Stimulated activated naive CD4-positive, alpha-beta T cell (primary cell): ENCODE measurements at regions not wholly inside any gene's neighbourhood (a gene's known extent, or its start where the extent isn't known, plus 50 kb on each side); places are given as distances from the start of the nearest gene placed in this dataset.
"Not testable (repeated sequence)": the region's sequence is repeated elsewhere in the genome, so short reads cannot be mapped to it uniquely, and the experiment has no call there.

Experiments
- DNase-seq, 6 experiments: peaks; one replicate each; lab custom pipeline; 2025; lab: John Stamatoyannopoulos, UW

DNA sequence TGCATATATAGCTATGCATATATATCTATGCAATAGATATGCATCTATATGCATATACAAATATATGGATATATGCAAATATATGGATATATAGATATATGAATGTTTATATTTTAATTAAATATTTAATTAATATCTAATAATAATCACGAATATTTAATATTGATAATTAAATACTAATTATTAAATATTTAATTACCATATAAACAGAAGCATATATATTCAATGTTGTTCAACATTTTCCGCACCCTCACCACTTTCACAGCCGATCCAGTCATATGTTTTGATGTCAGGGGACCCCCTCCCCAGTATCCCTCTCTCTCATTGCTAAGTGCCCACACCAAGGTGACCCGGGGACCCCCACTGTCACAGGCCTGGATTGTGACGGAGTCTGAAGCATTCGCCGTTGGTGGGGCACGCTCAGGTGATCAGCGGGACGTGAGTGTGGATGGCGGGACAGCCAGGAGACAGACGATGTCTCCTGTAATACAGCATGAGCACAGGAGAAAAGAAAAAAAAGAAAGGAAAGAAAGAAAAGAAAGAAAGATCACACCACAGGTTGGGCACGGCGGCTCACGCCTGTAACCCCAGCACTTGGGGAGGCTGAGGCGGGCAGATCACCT is 199.7 kb downstream of the CRLF2 start:
- peak in 1 of 6 experiments; percentile 33 for DNase-seq

DNA sequence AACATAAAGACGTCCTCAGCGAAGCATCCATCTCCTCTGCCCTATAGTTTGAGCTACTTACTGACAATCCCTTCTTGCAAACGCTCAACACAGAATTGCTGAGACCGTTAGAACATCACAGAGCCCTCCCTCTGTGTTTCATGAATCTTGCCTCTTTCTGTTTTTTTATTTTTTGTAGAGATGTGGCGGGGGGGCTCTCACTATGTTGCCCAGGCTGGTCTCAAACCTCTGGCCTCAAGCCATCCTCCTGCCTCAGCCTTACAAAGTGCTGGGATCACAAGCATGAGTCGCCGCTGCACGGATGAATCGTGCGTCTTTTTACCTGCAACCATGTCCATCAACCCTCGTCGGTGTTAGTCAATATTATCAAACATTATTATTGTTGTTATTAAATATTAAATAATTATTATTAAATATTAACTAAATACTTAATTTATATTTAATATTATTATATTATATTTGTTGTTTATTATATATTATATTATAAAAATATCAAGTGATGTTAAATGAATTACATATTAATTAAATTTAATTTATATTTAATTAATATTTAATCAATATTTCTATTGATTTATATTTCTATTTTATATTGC is 200.7 kb downstream of the CRLF2 start:
- DNase-seq, result peak in 1 of 6 experiments; percentile 29

DNA sequence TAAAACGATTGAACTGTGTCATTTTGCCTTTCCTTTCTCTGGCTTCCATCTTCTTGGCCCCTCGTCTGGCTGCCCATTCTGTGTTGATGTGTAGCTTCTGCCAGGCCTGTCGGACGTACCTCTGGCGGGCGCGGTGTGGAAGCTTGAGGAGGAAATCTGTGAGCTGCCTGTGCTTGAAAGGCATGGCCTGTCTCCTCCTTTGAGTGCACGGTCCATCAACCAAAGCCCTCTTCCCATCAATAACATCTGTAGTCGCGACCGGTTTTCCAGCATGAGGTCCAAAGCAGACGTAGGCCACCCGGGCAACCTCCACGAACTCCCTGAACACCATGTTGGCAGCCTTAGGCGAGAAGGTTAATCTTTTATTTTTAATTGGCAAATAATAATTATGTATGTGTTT is 202.7 kb downstream of the CRLF2 start:
- no peak for DNase-seq

DNA sequence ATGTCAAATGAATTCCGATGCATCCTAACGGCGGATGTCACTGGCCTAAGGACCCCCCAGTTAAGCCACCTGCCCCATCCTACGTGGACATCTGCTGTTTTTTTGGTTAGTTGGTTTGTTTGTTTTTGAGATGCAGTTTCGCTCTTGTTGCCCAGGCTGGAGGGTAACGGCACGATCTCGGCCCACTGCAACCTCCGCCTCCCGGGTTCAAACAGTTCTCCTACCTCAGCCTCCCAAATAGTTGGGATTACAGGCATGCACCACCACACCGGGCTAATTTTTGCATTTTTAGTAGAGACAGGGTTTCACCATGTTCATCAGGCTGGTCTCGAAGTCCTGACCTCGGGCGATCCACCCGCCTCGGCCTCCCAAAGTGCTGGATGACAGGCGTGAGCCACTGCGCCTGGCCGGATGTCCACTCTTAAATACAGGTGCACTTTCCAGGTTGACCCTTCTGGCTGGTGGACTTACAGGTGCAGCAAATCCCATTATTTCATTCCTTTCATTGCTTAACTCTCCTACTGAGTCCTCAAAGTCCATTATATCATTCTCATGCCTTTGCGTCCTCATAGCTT is 206.2 kb downstream of the CRLF2 start:
- DNase-seq, result no peak

DNA sequence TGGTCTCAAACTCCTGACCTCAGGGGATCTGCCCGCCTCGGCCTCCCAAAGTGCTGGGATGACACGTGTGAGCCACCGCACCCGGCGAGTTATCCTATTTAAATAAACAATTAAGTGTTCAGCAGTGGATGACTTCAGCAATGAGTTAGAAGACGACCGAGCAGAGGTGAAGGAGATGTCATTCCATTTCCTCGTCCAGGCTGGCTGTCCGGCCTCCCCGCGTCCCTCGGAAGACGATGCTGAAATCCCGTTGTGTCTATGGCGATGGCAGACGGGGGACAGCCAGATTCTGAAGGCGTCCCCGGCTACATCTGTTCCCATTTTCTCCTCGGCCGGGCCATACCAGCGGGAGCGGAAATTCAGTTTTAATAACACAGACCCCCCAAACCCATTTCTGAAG is 209.8 kb downstream of the CRLF2 start:
- DNase-seq, result no peak

DNA sequence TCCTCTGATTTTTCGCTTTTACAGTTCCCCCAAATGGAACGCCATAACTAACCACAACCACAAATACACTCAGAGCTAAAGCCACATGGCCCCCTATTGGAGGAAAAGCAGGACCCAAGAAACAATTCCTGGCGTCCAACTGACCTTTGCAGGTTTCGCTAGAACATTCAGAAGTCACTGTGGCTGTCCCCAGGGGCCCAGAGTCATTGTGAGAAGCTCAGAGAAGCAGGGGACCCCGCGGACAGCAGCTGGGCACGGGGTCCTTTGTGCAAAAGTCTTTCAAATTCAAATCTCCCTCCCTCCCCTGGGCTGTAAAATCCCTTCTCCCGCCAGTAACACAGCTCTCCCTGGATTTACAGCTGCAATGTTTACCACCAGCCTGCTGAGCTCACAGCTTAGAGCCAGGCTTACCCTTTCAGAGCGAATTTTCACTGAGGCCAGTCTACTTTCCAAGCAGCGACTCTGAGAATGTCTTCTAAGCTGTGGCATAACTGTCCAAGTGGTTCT is 214.8 kb downstream of the CRLF2 start:
- no peak for DNase-seq

DNA sequence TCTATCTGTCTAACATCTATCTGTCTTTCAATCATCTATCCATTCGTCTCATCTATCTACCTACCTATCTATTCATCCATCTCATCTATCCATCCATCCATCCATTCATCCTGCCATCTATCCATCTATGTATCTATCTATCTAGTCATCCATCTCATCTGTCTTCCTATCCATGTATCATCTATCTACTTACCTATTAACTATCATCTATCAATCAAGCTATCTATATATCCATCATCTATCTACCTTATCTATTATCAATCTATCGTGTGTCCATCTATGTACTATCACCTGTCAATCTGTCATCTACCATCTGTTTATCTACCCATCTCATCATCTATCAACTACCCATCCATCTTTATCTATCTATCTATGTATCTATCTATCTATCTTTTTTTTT is 217.7 kb downstream of the CRLF2 start:
- DNase-seq, result no peak

DNA sequence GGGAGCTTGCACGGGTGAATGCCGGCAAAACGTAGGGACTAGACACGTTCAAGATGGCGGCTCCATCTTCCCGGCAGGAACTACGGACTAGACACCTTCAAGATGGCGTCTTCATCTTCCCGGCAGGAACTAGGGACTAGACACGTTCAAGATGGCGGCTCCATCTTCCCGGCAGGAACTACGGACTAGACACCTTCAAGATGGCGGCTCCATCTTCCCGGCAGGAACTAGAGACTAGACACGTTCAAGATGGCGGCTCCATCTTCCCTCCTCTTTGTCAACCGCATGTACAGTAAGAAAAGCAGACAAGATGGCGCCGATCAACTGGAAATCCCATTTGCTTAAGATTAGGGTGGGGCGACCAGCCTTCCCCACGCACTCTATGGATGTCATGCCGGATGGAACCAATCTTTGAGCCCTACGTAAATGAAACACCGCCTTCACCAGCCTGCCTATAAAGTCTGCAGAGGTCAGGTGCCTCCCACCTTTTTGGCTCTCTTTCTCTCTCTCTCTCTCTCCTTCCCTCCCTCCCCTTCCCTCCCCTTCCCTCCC is 222.4 kb downstream of the CRLF2 start:
- DNase-seq, result peak; percentile 59 to 93 (median 80)

DNA sequence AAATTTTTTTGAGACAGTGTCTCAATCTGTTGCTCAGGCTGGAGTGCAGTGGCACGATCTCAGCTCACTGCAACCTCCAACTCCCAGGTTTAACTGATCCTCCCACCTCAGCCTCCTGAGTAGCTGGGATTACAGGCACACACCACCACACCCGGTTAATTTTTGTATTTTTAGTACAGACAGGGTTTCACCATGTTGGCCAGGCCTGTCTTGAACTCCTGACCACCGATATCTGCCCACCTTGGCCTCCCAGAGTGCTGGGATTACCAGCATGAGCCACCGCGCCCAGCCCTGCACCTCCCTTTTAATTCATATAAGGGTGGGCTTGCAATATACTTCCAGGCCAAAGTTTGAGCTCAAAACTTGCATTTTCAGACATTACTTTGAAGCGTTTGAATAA is 223.9 kb downstream of the CRLF2 start:
- not testable (repeated sequence) for DNase-seq

DNA sequence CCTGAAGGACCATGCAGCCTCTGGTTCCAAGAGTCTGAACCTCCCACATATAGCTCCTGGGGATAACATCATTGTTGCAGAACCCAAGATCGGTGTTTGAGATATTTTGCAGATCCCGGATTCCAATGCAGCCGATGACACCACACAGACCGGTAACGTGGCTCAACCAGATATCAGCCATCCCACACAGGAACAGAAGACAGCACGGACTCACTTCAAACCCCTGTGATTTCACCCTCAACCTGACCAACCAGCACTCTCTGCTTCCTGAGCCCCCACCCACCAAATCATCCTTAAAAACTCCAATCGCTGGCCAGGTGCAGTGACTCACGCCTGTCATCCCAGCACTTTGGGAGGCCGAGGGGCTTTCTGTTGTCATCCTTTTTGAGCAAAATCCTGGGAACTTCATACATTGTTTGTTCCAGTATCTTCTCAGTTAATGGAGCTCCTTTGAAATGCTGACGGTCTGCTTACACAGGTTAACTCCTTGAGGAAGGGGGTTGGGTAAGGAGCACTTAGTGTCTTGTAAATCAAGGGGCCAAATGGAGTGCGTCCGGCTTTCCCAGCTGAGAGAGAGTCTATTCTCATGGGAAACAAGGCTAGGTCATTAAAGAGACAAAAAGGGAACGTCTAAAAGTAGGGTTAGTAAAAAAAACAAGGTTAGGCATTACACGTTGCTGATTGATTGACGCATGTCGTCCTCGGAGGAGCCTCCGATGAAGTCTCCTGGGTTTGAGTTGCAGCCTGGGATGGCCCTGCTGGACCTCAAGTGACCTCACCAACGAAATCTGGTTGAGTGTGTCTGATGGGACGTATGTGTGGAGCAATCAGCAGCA is 230.4 kb downstream of the CRLF2 start:
- DNase-seq, result no peak

DNA sequence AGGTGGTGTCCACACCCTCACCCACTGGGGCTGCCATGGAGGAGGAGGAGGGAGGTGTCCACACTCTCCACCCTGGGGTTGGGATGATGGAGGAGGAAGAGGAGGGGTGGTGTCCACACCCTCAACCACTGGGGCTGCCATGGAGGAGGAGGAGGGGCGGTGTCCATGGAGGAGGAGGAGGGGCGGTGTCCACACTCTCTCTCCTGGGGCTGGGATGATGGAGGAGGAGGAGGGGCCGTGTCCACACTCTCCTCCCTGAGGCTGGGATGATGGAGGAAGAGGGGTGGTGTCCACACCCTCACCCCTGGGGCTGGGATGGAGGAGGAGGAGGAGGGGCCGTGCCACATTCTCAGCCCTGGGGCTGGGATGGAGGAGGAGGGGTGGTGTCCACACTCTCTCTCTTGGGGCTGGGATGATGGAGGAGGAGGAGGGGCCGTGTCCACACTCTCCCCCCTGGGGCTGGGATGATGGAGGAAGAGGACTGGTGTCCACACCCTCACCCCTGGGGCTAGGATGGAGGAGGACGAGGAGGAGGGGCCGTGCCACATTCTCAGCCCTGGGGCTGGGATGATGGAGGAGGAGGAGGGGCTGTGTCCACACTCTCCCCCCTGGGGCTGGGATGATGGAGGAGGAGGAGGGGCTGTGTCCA is 231.7 kb downstream of the CRLF2 start:
- DNase-seq, result no peak

DNA sequence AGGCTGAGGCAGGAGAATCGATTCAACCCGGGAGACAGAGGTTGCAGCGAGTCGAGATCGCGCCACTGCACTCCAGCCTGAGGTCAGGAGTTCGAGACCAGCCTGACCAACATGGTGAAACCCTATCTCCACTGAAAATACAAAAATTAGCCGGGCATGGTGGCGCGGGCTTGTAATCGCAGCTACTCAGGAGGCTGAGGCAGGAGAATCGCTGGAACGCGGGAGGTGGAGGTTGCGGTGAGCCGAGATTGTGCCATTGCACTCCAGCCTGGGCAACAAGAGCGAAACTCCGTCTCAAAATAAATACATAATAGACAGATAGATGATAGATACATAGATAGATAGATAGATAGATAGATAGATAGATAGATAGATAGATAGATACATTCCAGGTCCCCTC is 233.3 kb downstream of the CRLF2 start:
- DNase-seq, result not testable (repeated sequence)

DNA sequence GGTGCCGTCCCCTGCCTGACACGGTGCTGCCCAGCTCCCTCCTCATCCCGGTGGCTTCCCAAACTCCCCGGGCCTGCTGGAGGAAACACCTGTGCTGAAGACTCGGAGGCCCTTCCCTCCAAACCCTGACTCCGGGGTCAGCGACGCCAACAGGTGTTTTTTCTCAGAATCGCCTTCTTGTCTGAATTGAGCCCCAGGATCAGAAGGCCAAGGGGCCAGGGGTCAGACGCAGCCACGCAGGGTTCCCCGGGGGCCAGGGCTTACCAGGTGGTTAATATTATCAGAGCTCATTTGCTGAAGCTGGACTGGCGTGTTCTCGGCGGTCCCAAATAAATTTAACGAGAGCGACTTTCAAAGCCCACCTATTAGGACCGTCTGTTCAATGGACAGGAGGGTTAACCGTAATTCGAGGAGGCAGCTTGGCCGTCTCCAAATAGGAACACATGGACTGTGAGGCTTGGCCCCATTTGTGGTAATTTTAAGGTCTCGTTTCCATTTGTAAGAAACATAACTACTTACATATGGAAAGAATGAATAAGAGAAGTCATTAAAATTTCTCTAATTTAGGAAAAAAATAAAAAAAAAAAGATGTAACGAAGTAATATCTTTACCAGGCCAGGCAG is 239.3 kb downstream of the CRLF2 start:
- no peak for DNase-seq

DNA sequence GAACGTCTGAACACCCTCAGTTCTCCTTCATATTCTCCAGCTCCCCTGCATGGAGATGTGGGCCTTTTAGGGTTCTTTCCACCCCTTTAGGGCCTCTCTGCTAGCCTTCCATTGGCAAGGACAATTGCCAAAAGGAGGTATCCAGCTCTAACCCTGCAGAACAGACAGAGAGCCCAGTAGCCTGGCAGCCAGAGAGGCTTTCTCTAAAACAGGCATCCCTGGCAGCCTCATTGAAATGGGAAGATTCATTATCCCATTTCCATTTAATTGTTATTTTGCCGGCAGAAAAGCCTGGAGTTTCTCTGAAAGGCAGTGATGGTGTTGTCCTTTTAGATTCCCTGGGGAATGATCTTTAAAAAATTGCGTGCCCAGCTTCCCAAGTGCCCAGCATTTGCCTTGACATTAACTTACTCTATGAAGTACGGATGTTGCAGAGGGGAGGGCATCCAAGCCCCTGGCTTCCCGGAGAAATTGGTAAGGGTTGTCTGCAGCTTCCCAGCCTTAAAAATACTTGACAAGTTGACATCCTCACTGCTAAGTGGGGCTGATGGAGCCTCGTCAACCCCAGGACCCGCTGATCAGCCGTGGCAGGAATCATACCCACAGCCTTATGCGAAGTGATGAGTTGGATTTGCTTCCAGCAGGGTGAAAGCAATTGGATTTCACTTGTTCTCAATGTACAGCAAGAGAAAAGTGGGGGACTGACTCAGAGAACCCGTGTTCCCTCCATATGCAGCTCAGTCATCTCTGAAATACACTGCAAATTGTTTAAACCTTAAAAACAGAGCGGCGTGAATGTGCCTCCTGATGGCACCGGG is 244.1 kb downstream of the CRLF2 start:
- no peak for DNase-seq

DNA sequence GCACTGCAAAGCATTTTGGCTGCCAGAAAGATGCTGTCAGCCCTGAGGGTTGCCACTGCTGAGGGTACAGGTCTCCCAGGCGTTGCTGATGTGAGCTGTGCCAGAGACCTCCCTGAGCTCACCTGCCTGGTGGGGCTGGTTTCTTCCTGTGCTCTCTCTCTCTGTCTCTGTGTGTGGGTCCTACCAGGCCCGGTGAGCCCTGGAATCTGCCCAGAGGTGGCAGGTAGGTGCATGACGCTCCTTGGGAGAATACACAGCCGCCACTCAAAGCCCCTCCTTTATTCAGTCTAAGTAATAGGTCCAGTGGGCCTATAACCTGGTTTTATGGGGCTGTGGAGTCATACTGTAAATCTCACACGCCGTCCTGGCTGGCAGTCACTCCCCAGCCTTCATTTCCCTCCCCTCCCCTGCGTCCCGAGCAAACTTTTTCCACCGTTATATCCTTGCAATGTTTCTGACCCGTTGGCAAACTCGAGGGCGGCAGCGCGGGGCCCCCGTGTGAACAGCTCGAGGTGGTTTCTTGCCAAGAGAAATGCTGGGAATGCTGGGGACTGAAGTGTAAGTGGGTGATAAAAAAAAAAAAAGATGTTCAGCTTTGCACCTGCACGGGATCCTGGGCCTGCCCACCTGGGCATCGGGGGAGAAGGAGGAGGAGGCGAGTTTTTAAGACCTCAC is 245.9 kb downstream of the CRLF2 start:
- no peak for DNase-seq

DNA sequence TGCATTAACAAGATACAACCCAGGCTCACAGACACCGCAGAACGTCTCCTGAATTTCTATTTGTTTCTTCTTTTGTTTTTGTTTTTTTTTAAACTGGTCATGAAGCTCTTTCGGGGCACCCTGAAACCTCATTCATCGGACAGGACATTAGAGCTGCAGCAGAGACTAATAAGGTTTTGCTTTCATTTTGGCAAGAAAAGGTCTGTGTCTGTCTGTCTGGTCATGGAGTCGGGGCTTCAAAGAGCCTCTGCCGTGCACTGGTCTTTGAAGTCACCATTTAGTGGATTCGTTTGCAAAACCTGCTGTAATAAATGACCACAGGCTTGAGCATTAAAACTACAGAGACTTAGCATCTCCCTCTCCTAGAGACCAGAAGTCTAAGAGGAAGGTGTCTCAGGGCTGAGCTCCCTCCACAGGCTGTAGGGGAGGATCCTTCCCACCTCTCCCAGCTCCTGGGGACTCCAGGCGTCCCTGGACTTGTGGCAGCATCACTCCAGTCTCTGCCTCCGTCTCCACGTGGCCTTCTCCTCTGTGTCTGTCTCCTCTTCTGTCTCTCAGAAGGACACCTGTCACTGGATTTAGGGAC is 247.5 kb downstream of the CRLF2 start:
- no peak for DNase-seq

DNA sequence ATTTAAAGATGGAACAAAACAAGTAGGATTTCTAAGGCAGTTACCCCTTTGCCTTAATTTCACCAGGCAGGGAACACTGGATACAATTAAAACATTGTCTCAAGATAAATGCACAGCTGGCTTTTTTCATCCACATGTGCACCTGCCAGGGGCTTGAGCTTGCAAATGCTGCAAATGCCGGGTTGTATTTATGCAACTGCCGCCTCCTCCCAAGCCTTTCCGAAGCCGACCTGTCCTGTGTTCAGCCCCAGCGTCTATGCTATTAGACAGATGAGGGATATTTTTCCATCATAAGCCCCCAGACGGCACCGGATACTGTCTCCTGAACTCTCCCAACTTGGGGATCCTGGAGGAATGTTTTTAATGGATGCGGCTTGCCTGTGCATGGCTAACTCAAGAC is 251.6 kb downstream of the CRLF2 start:
- DNase-seq, result no peak

DNA sequence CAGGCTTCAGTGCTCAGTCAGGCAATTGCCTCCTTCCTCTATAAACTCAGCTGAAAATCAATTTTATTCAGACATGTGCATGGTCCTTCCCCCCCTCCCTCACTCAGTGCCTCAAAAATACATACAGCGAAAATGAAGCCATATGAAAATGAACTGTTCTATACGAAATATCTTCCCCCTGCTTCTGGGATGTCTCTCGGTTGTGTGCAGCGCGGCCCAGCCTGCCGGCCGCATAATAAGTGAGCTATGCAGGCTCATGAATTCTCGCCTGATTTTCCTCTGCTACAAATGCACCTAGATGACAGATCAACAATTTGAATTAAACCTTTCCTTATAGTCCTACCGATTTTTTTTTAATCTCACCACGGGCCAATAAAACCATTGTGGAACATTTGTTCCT is 252.9 kb downstream of the CRLF2 start:
- no peak for DNase-seq

DNA sequence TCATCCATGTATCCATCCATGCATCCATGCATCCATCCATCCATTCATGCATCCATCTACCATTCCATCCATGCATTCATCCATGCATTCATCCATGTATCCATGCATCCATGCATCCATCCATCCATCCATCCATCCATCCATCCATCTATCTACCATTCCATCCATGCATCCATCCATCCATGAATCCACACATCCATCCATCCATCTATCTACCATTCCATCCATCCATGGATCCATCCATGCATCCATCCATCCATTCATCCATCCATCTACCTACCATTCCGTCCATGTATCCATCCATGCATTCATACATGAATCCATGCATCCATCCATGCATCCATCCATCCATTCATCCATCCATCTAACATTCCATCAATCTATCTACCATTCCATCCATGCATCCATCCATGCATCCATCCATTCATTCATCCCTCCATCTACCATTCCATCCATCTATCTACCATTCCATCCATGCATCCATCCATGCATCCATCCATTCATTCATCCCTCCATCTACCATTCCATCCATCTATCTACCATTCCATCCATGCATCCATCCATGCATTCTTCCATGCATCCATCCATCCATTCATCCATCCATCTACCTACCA is 257.2 kb downstream of the CRLF2 start:
- not testable (repeated sequence) for DNase-seq
